Stimulated activated CD4-positive, alpha-beta T cell treated with anti-CD3 and anti-CD28 coated beads, Interleukin-1b, Interleukin-23, amount 100 ng/mL, for 4 hours (primary cell): ENCODE measurements at regions not wholly inside any gene's neighbourhood (a gene's known extent, or its start where the extent isn't known, plus 50 kb on each side); places are given as distances from the start of the nearest gene placed in this dataset.
"Not testable (repeated sequence)": the region's sequence is repeated elsewhere in the genome, so short reads cannot be mapped to it uniquely, and the experiment has no call there.

Source experiments
- DNase-seq, 2 donors: peaks; one replicate each; pipeline ENCODE4 v3.0.0-alpha.2; 2020; ENCODE audit warnings: low read depth in 2 of 2

DNA sequence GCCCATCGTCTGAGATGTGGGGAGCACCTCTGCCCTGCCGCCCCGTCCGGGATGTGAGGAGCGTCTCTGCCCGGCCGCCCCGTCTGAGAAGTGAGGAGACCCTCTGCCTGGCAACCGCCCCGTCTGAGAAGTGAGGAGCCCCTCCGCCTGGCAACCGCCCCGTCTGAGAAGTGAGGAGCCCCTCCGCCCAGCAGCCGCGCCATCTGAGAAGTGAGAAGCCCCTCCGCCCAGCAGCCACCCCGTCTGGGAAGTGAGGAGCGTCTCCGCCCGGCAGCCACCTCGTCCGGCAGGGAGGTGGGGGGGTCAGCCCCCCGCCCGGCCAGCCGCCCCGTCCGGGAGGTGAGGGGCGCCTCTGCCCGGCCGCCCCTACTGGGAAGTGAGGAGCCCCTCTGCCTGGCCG is 267.2 kb downstream of the MEF2C start:
- not testable (repeated sequence) for DNase-seq

- no peak for DNase-seq
Measured at GRCh38 chr5:88613051-88613450, 269.9 kb downstream of the MEF2C start.

DNA sequence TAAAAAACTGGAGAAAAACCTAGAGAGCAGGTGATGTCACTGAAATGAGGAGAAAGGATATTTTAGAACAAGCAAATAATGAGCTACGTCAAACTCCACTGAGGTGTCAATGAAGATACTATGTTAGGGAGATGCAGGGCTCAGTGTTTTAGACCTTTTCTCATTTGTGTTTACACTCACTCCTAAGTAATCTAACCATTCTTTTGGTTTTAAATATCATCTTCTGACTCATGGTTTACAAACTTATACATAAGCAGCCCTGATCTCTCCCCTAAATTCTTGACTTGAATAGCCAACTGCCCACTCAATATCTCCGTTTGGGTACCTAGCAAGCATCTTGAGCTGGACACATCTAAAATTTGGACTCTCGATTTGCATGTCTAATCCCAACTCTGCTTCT is 272.4 kb downstream of the MEF2C start:
- no peak for DNase-seq

- DNase-seq, result no peak
Measured at GRCh38 chr5:88607492-88607891, 275.5 kb downstream of the MEF2C start.

GRCh38 chr5:88606626-88607025 is 276.4 kb downstream of the MEF2C start:
- no peak for DNase-seq

DNA sequence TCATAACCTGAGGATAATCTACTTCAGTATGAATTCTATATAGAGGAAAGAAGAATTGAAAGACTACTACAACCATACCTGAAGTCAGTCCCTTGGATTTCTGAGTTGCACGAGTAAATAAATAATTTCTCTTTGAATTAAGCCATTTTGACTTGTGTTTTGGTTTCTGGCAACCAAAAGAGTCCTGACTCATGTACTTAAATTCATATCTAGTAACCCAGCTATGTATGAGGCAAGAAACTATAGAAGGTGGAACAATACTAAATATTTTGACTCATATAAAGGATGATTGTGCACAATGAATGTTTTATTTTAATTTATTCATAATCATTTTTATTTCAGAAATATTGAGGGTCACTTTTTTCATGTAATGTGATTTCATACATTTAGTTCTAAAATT is 276.8 kb downstream of the MEF2C start:
- DNase-seq, result no peak

DNA sequence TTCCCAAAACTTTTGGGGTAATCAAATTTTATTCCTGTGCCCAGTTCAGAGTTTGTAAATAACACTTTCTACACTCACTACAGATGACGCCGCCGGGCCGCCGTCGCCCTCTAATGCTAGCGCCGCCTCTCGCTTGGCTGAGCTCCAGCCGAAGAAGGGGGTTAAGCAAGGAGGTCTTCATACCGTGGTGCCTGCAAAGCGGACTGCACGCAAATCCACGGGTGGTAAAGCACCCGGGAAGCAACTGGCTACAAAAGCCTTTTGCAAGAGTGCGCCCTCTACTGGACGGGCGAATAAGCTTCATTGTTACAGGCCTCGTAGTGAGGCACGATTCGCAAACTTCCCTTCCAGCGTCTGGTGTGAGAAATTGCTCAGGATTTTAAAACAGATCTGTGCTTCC is 280.4 kb downstream of the MEF2C start:
- DNase-seq, result peak in 1 of 2 donors; percentile 1

- no peak for DNase-seq
Measured at GRCh38 chr5:88594441-88594840, 288.5 kb downstream of the MEF2C start.

DNA sequence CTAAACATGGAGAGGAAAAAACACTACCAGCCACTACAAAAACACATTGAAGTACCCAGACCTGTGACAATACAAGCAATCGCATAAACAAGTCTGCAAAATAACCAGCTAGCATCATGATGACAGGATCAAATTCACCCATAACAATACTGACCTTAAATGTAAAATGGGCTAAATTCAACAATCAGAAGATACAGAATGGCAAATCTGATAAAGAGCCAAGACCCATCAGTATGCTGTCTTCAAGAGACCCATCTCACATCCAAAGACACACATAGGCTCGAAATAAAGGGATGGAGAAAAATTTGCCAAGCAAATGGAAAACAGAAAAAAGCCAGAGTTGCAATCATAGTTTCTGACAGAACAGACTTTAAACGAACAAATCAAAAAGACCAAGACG is 294.4 kb downstream of the MEF2C start:
- no peak for DNase-seq

DNA sequence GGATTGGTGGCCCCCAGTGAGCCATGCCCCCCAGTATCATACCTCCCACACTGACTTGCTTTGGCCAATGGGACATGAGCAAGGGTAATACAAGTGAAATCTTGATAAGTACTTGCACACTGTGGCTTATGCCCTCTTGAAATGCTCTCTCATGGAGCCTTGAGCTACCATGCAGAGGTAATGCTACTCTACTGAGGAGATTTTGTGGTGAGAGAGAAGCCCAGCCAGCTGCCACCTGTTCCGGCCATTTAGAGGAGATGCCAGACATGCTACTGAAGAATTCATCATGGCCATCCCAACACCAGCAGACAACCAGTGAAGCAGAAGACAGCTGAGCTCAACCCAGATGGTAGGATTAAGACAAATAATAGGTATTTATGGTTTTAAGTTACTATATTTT is 299.5 kb downstream of the MEF2C start:
- DNase-seq, result no peak

DNA sequence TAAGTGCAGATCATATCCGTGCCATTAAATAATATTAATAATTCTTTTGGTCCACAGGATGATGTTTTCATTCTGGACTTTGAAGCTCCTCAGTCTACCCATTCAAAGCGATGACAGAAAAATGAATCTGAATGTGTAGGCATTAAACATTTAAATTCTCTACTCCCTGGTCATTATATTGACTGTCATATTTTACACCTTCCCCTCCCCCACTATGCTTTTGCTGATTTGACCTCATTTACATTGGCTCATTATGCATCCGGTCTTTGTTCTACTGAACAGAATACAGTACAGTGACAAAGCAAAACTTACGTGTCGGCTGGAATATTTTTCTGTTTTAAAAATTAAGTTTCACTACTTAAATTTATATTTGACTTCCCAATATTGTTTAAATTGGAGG is 289.7 kb upstream of the TMEM161B start:
- DNase-seq, result no peak

- DNase-seq, result no peak
Measured at GRCh38 chr5:88557881-88558280, 289.2 kb upstream of the TMEM161B start.

GRCh38 chr5:88557131-88557530 is 288.5 kb upstream of the TMEM161B start:
- DNase-seq, result no peak

DNA sequence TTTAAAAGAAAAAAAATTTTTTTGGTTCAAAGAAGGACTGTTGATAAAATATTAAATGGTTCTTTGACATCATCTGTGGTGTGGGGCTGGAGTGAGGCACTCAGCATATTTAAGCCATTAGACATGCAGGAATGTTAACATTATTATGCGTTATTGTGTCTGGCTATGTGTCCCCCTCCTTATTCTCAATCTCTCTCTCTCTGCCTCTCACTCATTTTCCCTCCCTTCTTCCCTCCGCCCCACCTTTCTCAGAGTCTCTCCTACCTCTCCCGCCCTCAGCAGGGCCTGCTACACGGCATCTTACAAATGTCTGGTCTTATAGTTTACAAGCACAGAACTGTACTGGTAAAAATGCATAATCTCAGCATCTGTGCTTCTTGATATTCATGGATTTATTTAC is 287.8 kb upstream of the TMEM161B start:
- no peak for DNase-seq

GRCh38 chr5:88555674-88556073 is 287.0 kb upstream of the TMEM161B start:
- no peak for DNase-seq

GRCh38 chr5:88553986-88554385 is 285.3 kb upstream of the TMEM161B start:
- no peak for DNase-seq

DNA sequence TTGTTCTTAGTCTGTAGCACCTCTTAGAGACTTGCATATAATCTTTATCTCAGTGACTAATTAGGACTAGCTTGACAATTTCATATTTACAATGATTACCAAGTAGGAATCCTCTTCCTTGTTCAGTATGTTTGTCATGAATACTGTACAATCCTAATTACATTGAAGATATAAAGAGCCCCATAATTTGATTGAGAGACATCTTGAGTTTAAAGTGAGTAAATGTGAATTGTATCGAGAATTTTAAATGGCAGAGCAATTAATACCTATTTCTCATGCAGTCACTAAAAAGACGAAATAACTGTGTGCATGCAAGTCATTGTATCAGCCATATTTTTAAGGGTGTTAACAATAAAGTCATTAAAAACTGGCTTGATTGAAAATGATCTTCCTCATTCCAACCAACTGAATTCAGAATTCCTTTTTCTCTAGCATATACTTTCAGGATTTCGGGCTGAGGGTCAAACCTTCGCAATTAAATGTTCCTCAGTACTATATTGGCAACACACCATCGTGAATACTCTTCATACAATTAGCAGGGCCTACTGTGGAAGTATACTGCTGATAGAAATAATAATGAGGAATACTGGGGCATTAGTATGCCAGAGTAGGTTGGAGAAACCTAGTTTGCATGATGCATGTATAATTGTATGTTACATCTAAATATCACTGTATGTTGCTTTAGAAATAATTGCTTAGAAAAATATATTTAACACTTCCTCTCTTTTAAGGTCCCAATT is 284.7 kb upstream of the TMEM161B start:
- DNase-seq, result no peak

- no peak for DNase-seq
Measured at GRCh38 chr5:88552426-88552825, 283.8 kb upstream of the TMEM161B start.

- no peak for DNase-seq
Measured at GRCh38 chr5:88551724-88552345, 283.2 kb upstream of the TMEM161B start.

GRCh38 chr5:88550736-88551135 is 282.1 kb upstream of the TMEM161B start:
- DNase-seq, result no peak

DNA sequence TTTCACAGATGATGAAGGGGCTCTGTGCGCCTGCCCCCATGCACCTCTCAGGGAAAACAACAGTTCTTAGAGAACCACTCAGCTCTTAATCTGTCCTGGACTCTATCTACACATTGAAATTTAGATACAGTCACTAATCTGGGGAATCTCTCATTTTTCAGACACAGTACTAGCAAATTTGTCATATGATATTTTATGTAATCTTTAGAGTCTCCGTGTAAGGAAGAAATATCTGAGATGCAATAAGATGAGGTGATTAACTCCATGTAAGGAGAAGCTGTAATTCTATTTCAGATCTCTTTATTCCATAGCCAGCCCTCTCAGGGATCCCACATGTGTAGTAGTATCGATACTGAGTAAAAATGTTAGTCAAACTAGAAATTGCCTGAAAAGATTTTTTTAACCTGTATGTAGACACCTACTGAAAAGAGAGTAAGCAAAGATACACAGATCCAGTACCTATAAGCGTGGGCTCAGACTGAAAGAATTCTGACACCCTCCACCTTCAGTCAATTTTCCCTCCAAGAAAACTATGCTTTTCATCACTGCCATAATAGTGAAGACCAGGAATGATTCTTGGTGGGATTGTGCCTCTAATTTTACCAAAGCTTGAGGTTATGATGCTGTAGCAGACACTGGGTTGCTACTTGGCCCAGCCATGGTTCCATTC is 279.6 kb upstream of the TMEM161B start:
- DNase-seq, result no peak

- DNase-seq, result no peak
Measured at GRCh38 chr5:88545338-88545737, 276.7 kb upstream of the TMEM161B start.

- DNase-seq, result no peak
Measured at GRCh38 chr5:88544671-88545070, 276.0 kb upstream of the TMEM161B start.
